Effector memory CD8-positive, alpha-beta T cell (primary cell): ENCODE measurements at regions not wholly inside any gene's neighbourhood (a gene's known extent, or its start where the extent isn't known, plus 50 kb on each side); places are given as distances from the start of the nearest gene placed in this dataset.
"Not testable (repeated sequence)": the region's sequence is repeated elsewhere in the genome, so short reads cannot be mapped to it uniquely, and the experiment has no call there.

Source experiments
- ATAC-seq: fragments of 150-1000 bp; cut with Tn5 transposase; replicated peaks from 2 replicates; pipeline ENCODE4 v1.10.0; 2021; ENCODE audit warnings: mild to moderate bottlenecking, moderate library complexity
- DNase-seq, 3 experiments: peaks; one replicate each; pipeline ENCODE4 v3.0.0; 2021
- H3K27ac Mint-ChIP-seq, 2 donors: one replicate each; pipeline ENCODE4 v1.8.0; 2022; ENCODE audit warnings: mild to moderate bottlenecking in 2 of 2, mixed read lengths in 2 of 2, moderate library complexity in 2 of 2
- H3K27me3 Mint-ChIP-seq, 2 donors: one replicate each; pipeline ENCODE4 v1.8.0; 2022; ENCODE audit warnings: mixed read lengths in 2 of 2
- H3K36me3 Mint-ChIP-seq: one replicate; pipeline ENCODE4 v1.8.0; 2022; ENCODE audit warnings: mild to moderate bottlenecking, moderate library complexity, mixed read lengths; ENCODE audit not compliant: insufficient read depth
- H3K4me1 Mint-ChIP-seq, 2 donors: one replicate each; pipeline ENCODE4 v1.8.0; 2022; ENCODE audit warnings: low read depth in 2 of 2, mixed read lengths in 2 of 2
- H3K4me3 Mint-ChIP-seq, 2 donors: one replicate each; pipeline ENCODE4 v1.8.0; 2022; ENCODE audit warnings: mild to moderate bottlenecking in 2 of 2, mixed read lengths in 2 of 2, moderate library complexity in 2 of 2
- H3K9me3 Mint-ChIP-seq, 2 donors: one replicate each; pipeline ENCODE4 v1.8.0; 2022; ENCODE audit warnings: mixed read lengths in 2 of 2

DNA sequence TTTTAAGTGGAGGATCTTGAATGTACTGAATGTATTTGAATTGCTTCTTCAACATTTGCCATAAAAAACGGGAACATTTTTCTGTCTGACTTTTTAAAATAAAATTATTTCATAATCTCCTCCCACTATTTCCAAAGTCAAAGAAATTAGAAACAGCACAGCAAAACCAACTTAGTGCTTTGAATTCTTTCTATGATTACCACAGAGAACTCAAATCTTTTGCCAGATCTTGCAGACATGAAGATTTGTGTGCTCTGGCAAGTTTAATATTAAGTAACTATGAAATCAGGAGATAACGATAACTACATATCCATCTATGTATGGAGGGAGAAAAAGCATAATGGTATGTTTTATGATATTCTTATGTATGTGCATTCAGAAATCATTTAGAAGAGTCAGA is 982.2 kb downstream of the PCDH7 start:
- DNase-seq (no peak), ATAC-seq (no peak)
- Mint-ChIP-seq H3K27ac (no peak overlapping the region), H3K36me3 (no peaks in the 10 kb centered on the region), H3K4me1 (no peaks in the 10 kb centered on the region), H3K9me3 (peaks cover 10 to 13% of the 10 kb centered on the region in 2 donors), H3K27me3 (no peaks in the 10 kb centered on the region), H3K4me3 (no peak overlapping the region)

GRCh38 chr4:31714238-31714637 is 994.1 kb downstream of the PCDH7 start:
- Mint-ChIP-seq H3K27ac (no peak overlapping the region), H3K9me3 (peaks cover 0 to 8% of the 10 kb centered on the region in 2 donors), H3K27me3 (no peaks in the 10 kb centered on the region), H3K4me3 (no peak overlapping the region), H3K4me1 (no peaks in the 10 kb centered on the region), H3K36me3 (no peaks in the 10 kb centered on the region)
- ATAC-seq (no peak), DNase-seq (no peak)

DNA sequence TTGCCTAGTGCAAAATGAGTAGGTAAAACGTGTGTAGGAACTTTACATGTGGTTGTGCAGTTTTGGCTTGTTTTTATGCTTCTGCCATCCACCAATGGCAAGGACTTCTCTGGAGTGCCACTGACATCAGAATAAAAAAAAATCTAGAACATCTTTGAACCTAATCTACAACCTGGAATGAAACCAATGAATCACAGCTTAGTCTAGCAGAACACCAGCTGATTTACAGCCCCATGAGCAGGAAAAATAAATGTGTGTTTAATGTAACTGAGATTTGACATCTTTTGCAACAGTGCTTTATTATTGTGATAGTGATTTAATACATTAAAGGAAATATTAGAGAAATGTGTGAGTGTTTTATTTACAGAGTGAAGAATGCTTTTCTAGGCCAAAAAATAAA is 995.1 kb downstream of the PCDH7 start:
- no peaks in the 10 kb centered on the region for H3K4me1 Mint-ChIP-seq

GRCh38 chr4:31727030-31727429 is 1006.9 kb downstream of the PCDH7 start:
- Mint-ChIP-seq H3K9me3 (no peaks in the 10 kb centered on the region), H3K27ac (no peak overlapping the region), H3K4me1 (no peaks in the 10 kb centered on the region)

More for the DNA sequence above, 995.1 kb downstream of the PCDH7 start:
- no peaks in the 10 kb centered on the region for H3K27me3 Mint-ChIP-seq
- H3K4me3 Mint-ChIP-seq, result no peak overlapping the region
- ATAC-seq (no peak), DNase-seq (no peak)
- no peak overlapping the region for H3K27ac Mint-ChIP-seq
- H3K9me3 Mint-ChIP-seq, result peaks cover 0 to 9% of the 10 kb centered on the region in 2 donors
- no peaks in the 10 kb centered on the region for H3K36me3 Mint-ChIP-seq

GRCh38 chr4:31735004-31735403 is 1014.8 kb downstream of the PCDH7 start:
- H3K4me1 Mint-ChIP-seq, result no peaks in the 10 kb centered on the region
- H3K9me3 Mint-ChIP-seq, result peaks cover 8 to 9% of the 10 kb centered on the region in 2 donors
- no peak for DNase-seq
- no peaks in the 10 kb centered on the region for H3K36me3 Mint-ChIP-seq
- H3K4me3 Mint-ChIP-seq, result no peak overlapping the region
- H3K27me3 Mint-ChIP-seq, result no peaks in the 10 kb centered on the region
- H3K27ac Mint-ChIP-seq, result no peak overlapping the region
- ATAC-seq, result no peak

More at GRCh38 chr4:31727030-31727429, 1006.9 kb downstream of the PCDH7 start:
- H3K4me3 Mint-ChIP-seq, result no peak overlapping the region
- no peaks in the 10 kb centered on the region for H3K27me3 Mint-ChIP-seq
- ATAC-seq (no peak), DNase-seq (no peak)
- no peaks in the 10 kb centered on the region for H3K36me3 Mint-ChIP-seq

DNA sequence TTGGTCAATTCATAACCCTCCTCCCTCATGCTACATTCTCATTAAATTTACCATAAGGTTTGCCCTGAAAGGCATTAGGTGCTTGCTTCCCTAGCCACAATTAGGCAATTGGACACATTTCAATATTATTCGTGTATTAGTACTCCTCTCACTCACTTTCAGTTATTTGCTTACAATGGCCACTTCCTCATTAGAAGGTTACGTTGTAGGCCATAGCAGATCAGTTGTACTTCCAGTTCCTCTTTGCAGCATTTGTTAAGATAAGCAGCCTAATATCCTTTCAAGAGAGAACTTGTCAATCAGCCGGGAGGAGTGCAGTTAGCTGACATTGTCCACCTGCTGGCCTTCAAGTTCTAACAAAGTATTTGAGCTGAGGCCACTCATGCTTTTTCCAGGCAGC is 1017.2 kb downstream of the PCDH7 start:
- no peak for ATAC-seq
- no peaks in the 10 kb centered on the region for H3K27me3 Mint-ChIP-seq
- H3K4me3 Mint-ChIP-seq, result no peak overlapping the region
- no peaks in the 10 kb centered on the region for H3K36me3 Mint-ChIP-seq
- DNase-seq, result no peak
- H3K27ac Mint-ChIP-seq, result no peak overlapping the region
- peaks cover 8 to 9% of the 10 kb centered on the region in 2 donors for H3K9me3 Mint-ChIP-seq
- no peaks in the 10 kb centered on the region for H3K4me1 Mint-ChIP-seq

- peaks cover 2 to 12% of the 10 kb centered on the region in 2 donors for H3K9me3 Mint-ChIP-seq
- DNase-seq (no peak), ATAC-seq (no peak)
- no peak overlapping the region for H3K4me3 Mint-ChIP-seq
- no peaks in the 10 kb centered on the region for H3K4me1 Mint-ChIP-seq
- no peaks in the 10 kb centered on the region for H3K27me3 Mint-ChIP-seq
- H3K27ac Mint-ChIP-seq, result no peak overlapping the region
- no peaks in the 10 kb centered on the region for H3K36me3 Mint-ChIP-seq
Observed at GRCh38 chr4:31741326-31741725, 1021.2 kb downstream of the PCDH7 start.

GRCh38 chr4:31748382-31748781 is 1028.2 kb downstream of the PCDH7 start:
- Mint-ChIP-seq H3K4me3 (no peak overlapping the region), H3K36me3 (no peaks in the 10 kb centered on the region), H3K4me1 (no peaks in the 10 kb centered on the region), H3K9me3 (peaks cover 4 to 7% of the 10 kb centered on the region in 2 donors), H3K27me3 (no peaks in the 10 kb centered on the region), H3K27ac (no peak overlapping the region)
- DNase-seq, result no peak
- no peak for ATAC-seq

DNA sequence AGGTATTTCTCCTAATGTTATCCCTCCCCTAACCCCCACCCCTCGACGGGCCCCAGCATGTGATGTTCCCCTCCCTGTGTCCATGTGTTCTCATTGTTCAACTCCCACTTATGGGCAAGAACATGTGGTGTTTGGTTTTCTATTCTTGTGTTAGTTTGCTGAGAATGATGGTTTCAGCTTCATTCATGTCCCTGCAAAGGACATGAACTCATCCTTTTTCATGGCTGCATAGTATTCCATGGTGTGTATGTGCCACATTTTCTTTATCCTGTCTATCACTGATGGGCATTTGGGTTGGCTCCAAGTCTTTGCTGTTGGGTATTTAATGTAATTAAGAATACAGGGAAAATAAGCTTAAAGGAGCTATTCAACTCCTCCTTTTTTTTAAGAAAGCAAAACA is 1030.4 kb downstream of the PCDH7 start:
- not testable (repeated sequence) for ATAC-seq, H3K27me3 Mint-ChIP-seq, H3K9me3 Mint-ChIP-seq, H3K4me3 Mint-ChIP-seq, H3K4me1 Mint-ChIP-seq, DNase-seq, H3K36me3 Mint-ChIP-seq, H3K27ac Mint-ChIP-seq

DNA sequence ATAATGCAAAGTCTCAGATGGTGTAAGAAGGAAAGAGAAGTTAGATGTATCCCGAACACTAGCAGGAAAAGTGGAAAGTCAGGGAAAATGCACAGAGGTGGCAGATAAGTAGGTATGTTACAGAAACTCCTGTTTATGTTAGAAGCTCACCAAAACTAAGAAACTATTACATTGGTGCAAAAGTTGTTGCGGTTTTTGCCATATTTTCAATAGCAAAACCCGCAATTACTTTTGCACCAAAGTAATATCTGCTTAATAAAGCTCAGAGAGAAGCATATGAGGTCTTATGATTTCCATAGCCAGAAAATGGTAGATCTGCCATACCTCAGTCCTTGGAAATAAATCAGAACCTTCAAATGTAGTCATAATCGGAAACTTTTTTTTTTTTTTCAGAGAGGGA is 1035.6 kb downstream of the PCDH7 start:
- Mint-ChIP-seq H3K9me3 (peaks cover 20 to 36% of the 10 kb centered on the region in 2 donors), H3K27me3 (no peaks in the 10 kb centered on the region), H3K36me3 (no peaks in the 10 kb centered on the region), H3K4me3 (no peak overlapping the region), H3K27ac (no peak overlapping the region), H3K4me1 (no peaks in the 10 kb centered on the region)
- DNase-seq, result no peak
- no peak for ATAC-seq

GRCh38 chr4:31768756-31769155 is 1048.6 kb downstream of the PCDH7 start:
- DNase-seq (no peak), ATAC-seq (no peak)
- Mint-ChIP-seq H3K4me3 (no peak overlapping the region), H3K9me3 (peaks cover 11 to 12% of the 10 kb centered on the region in 2 donors), H3K36me3 (no peaks in the 10 kb centered on the region), H3K4me1 (no peaks in the 10 kb centered on the region), H3K27ac (no peak overlapping the region), H3K27me3 (no peaks in the 10 kb centered on the region)

DNA sequence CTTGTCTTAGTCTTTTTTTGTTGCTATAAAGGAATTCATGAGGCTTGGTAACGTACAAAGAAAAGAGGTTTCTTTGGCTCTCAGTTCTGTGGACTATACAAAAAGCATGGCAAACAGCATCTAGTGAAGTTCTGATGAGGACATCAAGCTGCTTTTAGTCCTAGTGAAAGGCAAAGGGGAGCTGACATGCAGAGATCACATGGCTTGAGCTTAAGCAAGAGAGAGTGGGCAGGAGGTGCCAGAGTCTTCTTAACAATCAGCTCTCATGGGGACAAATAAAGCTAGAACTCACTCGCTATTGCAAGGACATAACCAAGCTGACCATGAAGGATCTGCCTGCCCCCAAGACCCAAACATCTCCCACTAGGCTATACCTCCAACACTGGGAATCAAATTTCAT is 1063.1 kb downstream of the PCDH7 start:
- Mint-ChIP-seq H3K4me1 (no peaks in the 10 kb centered on the region), H3K4me3 (no peak overlapping the region), H3K27ac (no peak overlapping the region), H3K36me3 (no peaks in the 10 kb centered on the region), H3K9me3 (peaks cover 0 to 3% of the 10 kb centered on the region in 2 donors), H3K27me3 (no peaks in the 10 kb centered on the region)
- DNase-seq (no peak), ATAC-seq (no peak)

GRCh38 chr4:31784558-31784957 is 1064.4 kb downstream of the PCDH7 start:
- ATAC-seq, result no peak
- Mint-ChIP-seq H3K4me1 (no peaks in the 10 kb centered on the region), H3K27me3 (no peaks in the 10 kb centered on the region)

GRCh38 chr4:31787701-31788100 is 1067.5 kb downstream of the PCDH7 start:
- Mint-ChIP-seq H3K36me3 (no peaks in the 10 kb centered on the region), H3K4me3 (no peak overlapping the region), H3K27ac (no peak overlapping the region), H3K4me1 (no peaks in the 10 kb centered on the region), H3K27me3 (no peaks in the 10 kb centered on the region), H3K9me3 (peaks cover 0 to 4% of the 10 kb centered on the region in 2 donors)
- ATAC-seq, result no peak
- DNase-seq, result no peak

More at GRCh38 chr4:31784558-31784957, 1064.4 kb downstream of the PCDH7 start:
- Mint-ChIP-seq H3K36me3 (no peaks in the 10 kb centered on the region), H3K27ac (no peak overlapping the region), H3K9me3 (peaks cover 0 to 5% of the 10 kb centered on the region in 2 donors), H3K4me3 (no peak overlapping the region)
- DNase-seq, result no peak

- Mint-ChIP-seq H3K27ac (no peak overlapping the region), H3K9me3 (peaks cover 0 to 4% of the 10 kb centered on the region in 2 donors), H3K36me3 (no peaks in the 10 kb centered on the region), H3K4me3 (no peak overlapping the region), H3K27me3 (no peaks in the 10 kb centered on the region), H3K4me1 (no peaks in the 10 kb centered on the region)
- ATAC-seq (no peak), DNase-seq (no peak)
Observed at GRCh38 chr4:31788676-31789075, 1068.5 kb downstream of the PCDH7 start.
